ENCODE measurements at regions not wholly inside any gene's neighbourhood (a gene's known extent, or its start where the extent isn't known, plus 50 kb on each side); places are given as distances from the start of the nearest gene placed in this dataset.

GRCh38 chr13:59409211-59409610 lies 754.5 kb downstream of the DIAPH3 start:
- Histone ChIP-seq H3K27me3 (replicated peaks; ENCODE audit: control insufficient read depth, insufficient read depth, low read length) (no peaks in the 10 kb centered on the region), H3K36me3 (ENCODE audit: control insufficient read depth, insufficient read depth, low read length) (no peaks in the 10 kb centered on the region), H3K4me3 (replicated peaks; ENCODE audit: low read depth, low read length) (no peak overlapping the region)
- no peak for DNase-seq (ENCODE audit: extremely low read depth, insufficient read length)
- no peak for TF ChIP-seq CTCF (IDR thresholded peaks at IDR 0.05; ENCODE audit: insufficient read depth, low read length, poor library complexity, severe bottlenecking)

GRCh38 chr13:59409634-59410200 lies 754.0 kb downstream of the DIAPH3 start:
- TF ChIP-seq CTCF (IDR thresholded peaks at IDR 0.05; ENCODE audit: insufficient read depth, low read length, poor library complexity, severe bottlenecking), result no peak
- DNase-seq (ENCODE audit: extremely low read depth, insufficient read length), result no peak
- Histone ChIP-seq H3K27me3 (replicated peaks; ENCODE audit: control insufficient read depth, insufficient read depth, low read length) (no peaks in the 10 kb centered on the region), H3K36me3 (ENCODE audit: control insufficient read depth, insufficient read depth, low read length) (no peaks in the 10 kb centered on the region), H3K4me3 (replicated peaks; ENCODE audit: low read depth, low read length) (no peak overlapping the region)

DNA sequence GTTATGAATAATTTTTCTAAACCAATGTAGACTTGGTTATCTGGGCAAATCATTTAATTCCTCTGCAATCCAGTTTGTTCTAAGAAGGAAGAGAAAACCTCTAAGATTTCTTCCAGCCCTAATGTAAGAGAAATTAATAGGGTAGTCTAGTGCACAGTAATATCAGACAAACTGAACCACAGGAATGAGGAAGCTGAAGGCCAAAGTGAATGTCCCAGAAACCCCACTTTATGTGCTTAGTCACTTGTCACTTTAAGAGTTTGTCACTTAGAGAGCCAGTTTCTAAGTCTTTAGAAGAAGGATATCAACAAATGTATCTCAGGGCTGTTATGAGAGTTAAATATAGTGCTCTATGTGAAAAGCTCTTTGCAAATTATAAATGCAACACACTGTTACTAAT lies 750.6 kb downstream of the DIAPH3 start:
- no peak for DNase-seq (ENCODE audit: extremely low read depth, insufficient read length)
- no peak for TF ChIP-seq CTCF (IDR thresholded peaks at IDR 0.05; ENCODE audit: insufficient read depth, low read length, poor library complexity, severe bottlenecking)
- H3K36me3 ChIP-seq (ENCODE audit: control insufficient read depth, insufficient read depth, low read length), result no peaks in the 10 kb centered on the region
- H3K27me3 ChIP-seq (replicated peaks; ENCODE audit: control insufficient read depth, insufficient read depth, low read length), result no peaks in the 10 kb centered on the region
- no peak overlapping the region for H3K4me3 ChIP-seq (replicated peaks; ENCODE audit: low read depth, low read length)

DNA sequence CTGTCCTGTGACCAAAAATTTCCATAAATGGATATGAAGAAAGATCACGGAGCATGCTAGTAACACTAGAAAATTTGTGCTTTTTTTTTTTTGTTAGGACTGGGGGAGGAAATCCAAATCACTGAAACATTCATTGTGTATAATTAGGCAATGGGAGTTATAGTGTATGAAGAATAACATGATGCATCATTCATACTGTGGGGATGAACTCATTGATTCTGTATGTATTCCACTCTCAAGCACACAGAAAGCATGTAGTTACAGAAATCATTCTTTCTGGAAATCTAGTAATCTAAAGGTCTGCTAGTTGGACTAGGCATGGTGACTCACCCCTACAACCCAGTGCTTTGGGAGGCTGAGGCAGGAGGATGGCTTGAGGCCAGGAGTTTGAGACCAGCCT lies 749.7 kb downstream of the DIAPH3 start:
- DNase-seq (ENCODE audit: extremely low read depth, insufficient read length), result no peak
- no peak for TF ChIP-seq CTCF (IDR thresholded peaks at IDR 0.05; ENCODE audit: insufficient read depth, low read length, poor library complexity, severe bottlenecking)
- H3K4me3 ChIP-seq (replicated peaks; ENCODE audit: low read depth, low read length), result no peak overlapping the region
- H3K27me3 ChIP-seq (replicated peaks; ENCODE audit: control insufficient read depth, insufficient read depth, low read length), result no peaks in the 10 kb centered on the region
- no peaks in the 10 kb centered on the region for H3K36me3 ChIP-seq (ENCODE audit: control insufficient read depth, insufficient read depth, low read length)

- no peak for TF ChIP-seq CTCF (IDR thresholded peaks at IDR 0.05; ENCODE audit: insufficient read depth, low read length, poor library complexity, severe bottlenecking)
- no peak for DNase-seq (ENCODE audit: extremely low read depth, insufficient read length)
- Histone ChIP-seq H3K27me3 (replicated peaks; ENCODE audit: control insufficient read depth, insufficient read depth, low read length) (no peaks in the 10 kb centered on the region), H3K36me3 (ENCODE audit: control insufficient read depth, insufficient read depth, low read length) (no peaks in the 10 kb centered on the region), H3K4me3 (replicated peaks; ENCODE audit: low read depth, low read length) (no peak overlapping the region)
Measured at GRCh38 chr13:59415498-59415897, 748.2 kb downstream of the DIAPH3 start.

- no peaks in the 10 kb centered on the region for H3K27me3 ChIP-seq (replicated peaks; ENCODE audit: control insufficient read depth, insufficient read depth, low read length)
- H3K36me3 ChIP-seq (ENCODE audit: control insufficient read depth, insufficient read depth, low read length), result no peaks in the 10 kb centered on the region
- DNase-seq (ENCODE audit: extremely low read depth, insufficient read length), result no peak
- no peak overlapping the region for H3K4me3 ChIP-seq (replicated peaks; ENCODE audit: low read depth, low read length)
- no peak for TF ChIP-seq CTCF (IDR thresholded peaks at IDR 0.05; ENCODE audit: insufficient read depth, low read length, poor library complexity, severe bottlenecking)
Measured at GRCh38 chr13:59416561-59416960, 747.2 kb downstream of the DIAPH3 start.

Measured in GM06990 (cell line).